Body of pancreas (tissue), 4 donors: ENCODE measurements at regions not wholly inside any gene's neighbourhood (a gene's known extent, or its start where the extent isn't known, plus 50 kb on each side); places are given as distances from the start of the nearest gene placed in this dataset.

ENCODE experiments used
- ATAC-seq: fragments of 150-250 bp; one replicate; pipeline ENCODE4 v1.9.1; 2016
- DNase-seq, 4 donors: peaks; one replicate each; pipeline ENCODE4 v3.0.0-alpha.2; 2019
- H3K27ac ChIP-seq, 4 donors: fragments of 200-600 bp; sonication (generic); 1 replicate in 3 of 4; 2 replicates in 1 of 4; pipeline versions ENCODE4 v1.5.1 to v1.6.1; 2016 to 2019; ENCODE audit warnings: mild to moderate bottlenecking in 1 of 4, mixed read lengths in 1 of 4, moderate library complexity in 1 of 4
- H3K27me3 ChIP-seq, 2 donors: fragments of 200-600 bp; sonication (generic); one replicate each; pipeline ENCODE4 v1.6.0; 2016; ENCODE audit warnings: mild to moderate bottlenecking in 1 of 2
- H3K36me3 ChIP-seq, 2 donors: fragments of 200-600 bp; sonication (generic); replicated peaks in 1 of 2; 2 replicates each; pipeline ENCODE4 v1.5.1; 2016; ENCODE audit warnings: low read depth in 2 of 2; ENCODE audit not compliant: insufficient read depth in 1 of 2
- H3K4me1 ChIP-seq: fragments of 200-600 bp; sonication (generic); one replicate; pipeline ENCODE4 v1.6.0; 2016
- H3K4me3 ChIP-seq, 2 donors: fragments of 200-600 bp; sonication (generic); 1 replicate in 1 of 2; 2 replicates in 1 of 2; pipeline ENCODE4 v1.5.1; 2016 to 2019
- H3K9me3 ChIP-seq, 3 donors: fragments of 200-600 bp; sonication (generic); 1 replicate in 2 of 3; 2 replicates in 1 of 3; pipeline ENCODE4 v1.5.1; 2016
- CTCF ChIP-seq, 7 experiments: fragments of 450-650 bp in 4 of 7; fragments of 200-600 bp in 3 of 7; sonication (generic) in 3 of 7; IDR thresholded peaks; one replicate each; pipeline ENCODE4 v1.5.1; 2016 to 2019; ENCODE audit warnings: antibody characterized with exemption in 7 of 7
- POLR2A ChIP-seq, 3 donors: fragments of 450-650 bp; IDR thresholded peaks; one replicate each; pipeline ENCODE4 v1.6.1; 2016; ENCODE audit warnings: antibody characterized with exemption in 3 of 3, mild to moderate bottlenecking in 2 of 3
- WGBS, 2 donors: methylation state at CpG; one replicate each; pipeline ENCODE4 v1.1.5; 2017; 5-methylcytosine and 5-hydroxymethylcytosine counted together
- intact Hi-C: fragments of 100-400 bp; cut with DNase I; formaldehyde crosslinking; loops from one replicate; pipeline ENCODE4 v1.15.1; 2023

GRCh38 chr5:97475847-97476246, 292.8 kb upstream of the RIOK2 start:
- WGBS, 2 donors: 69 to 72% methylated on average over 3 of the region's 3 CpGs
- Histone ChIP-seq H3K36me3 (no peaks in the 10 kb centered on the region), H3K4me1 (no peaks in the 10 kb centered on the region), H3K27ac (no peak overlapping the region), H3K27me3 (no peaks in the 10 kb centered on the region), H3K4me3 (no peak overlapping the region), H3K9me3 (no peaks in the 10 kb centered on the region)
- TF ChIP-seq POLR2A (IDR thresholded peaks at IDR 0.05): no peak
- no peak for TF ChIP-seq CTCF (IDR thresholded peaks at IDR 0.05)
- DNase-seq (no peak), ATAC-seq (no peak)
- intact Hi-C loops: no loop called here

- DNase-seq (no peak), ATAC-seq (no peak)
- Histone ChIP-seq H3K9me3 (no peaks in the 10 kb centered on the region), H3K27ac (no peak overlapping the region), H3K4me3 (no peak overlapping the region), H3K4me1 (no peaks in the 10 kb centered on the region), H3K36me3 (no peaks in the 10 kb centered on the region), H3K27me3 (no peaks in the 10 kb centered on the region)
- intact Hi-C loops: no loop called here
- TF ChIP-seq CTCF (IDR thresholded peaks at IDR 0.05): no peak
- WGBS, 2 donors: 60 to 75% methylated on average over 2 of the region's 2 CpGs
Observed at GRCh38 chr5:97476852-97477534, 293.9 kb upstream of the RIOK2 start.

GRCh38 chr5:97478483-97478882, 295.4 kb upstream of the RIOK2 start:
- intact Hi-C loops: no loop called here
- Histone ChIP-seq H3K4me3 (no peak overlapping the region), H3K27me3 (no peaks in the 10 kb centered on the region), H3K27ac (no peak overlapping the region), H3K9me3 (no peaks in the 10 kb centered on the region), H3K36me3 (no peaks in the 10 kb centered on the region), H3K4me1 (no peaks in the 10 kb centered on the region)
- no peak for DNase-seq
- TF ChIP-seq CTCF (IDR thresholded peaks at IDR 0.05) (no peak), POLR2A (IDR thresholded peaks at IDR 0.05) (no peak)
- ATAC-seq: no peak

- no peak for TF ChIP-seq POLR2A (IDR thresholded peaks at IDR 0.05)
- no peak for TF ChIP-seq CTCF (IDR thresholded peaks at IDR 0.05)
- no peak for DNase-seq
- 50 to 59% methylated on average over 3 of the region's 3 CpGs for WGBS, 2 donors
- Histone ChIP-seq H3K9me3 (no peaks in the 10 kb centered on the region), H3K4me3 (no peak overlapping the region), H3K27ac (no peak overlapping the region), H3K27me3 (no peaks in the 10 kb centered on the region), H3K4me1 (no peaks in the 10 kb centered on the region), H3K36me3 (no peaks in the 10 kb centered on the region)
- ATAC-seq: no peak
- intact Hi-C loops: no loop called here
Observed at GRCh38 chr5:97480313-97480712, 297.3 kb upstream of the RIOK2 start.

- Histone ChIP-seq H3K27me3 (no peaks in the 10 kb centered on the region), H3K9me3 (no peaks in the 10 kb centered on the region), H3K27ac (no peak overlapping the region), H3K4me3 (no peak overlapping the region), H3K4me1 (no peaks in the 10 kb centered on the region), H3K36me3 (no peaks in the 10 kb centered on the region)
- 88% methylated on average over 3 to 7 of the region's 7 CpGs for WGBS, 2 donors
- no peak for DNase-seq
- TF ChIP-seq CTCF (IDR thresholded peaks at IDR 0.05) (no peak), POLR2A (IDR thresholded peaks at IDR 0.05) (no peak)
- intact Hi-C loops: no loop called here
- ATAC-seq: no peak
Observed at GRCh38 chr5:97488126-97488668, 305.1 kb upstream of the RIOK2 start.
